Neural crest cell (in vitro differentiated cells): ENCODE measurements at regions not wholly inside any gene's neighbourhood (a gene's known extent, or its start where the extent isn't known, plus 50 kb on each side); places are given as distances from the start of the nearest gene placed in this dataset.

Experiments
- DNase-seq: peaks from one replicate; pipeline ENCODE4 v3.0.0; 2021; ENCODE audit warnings: low read depth, mixed read lengths, low spot score
- H3K27ac Mint-ChIP-seq: one replicate; pipeline ENCODE4 v1.8.0; 2021; ENCODE audit warnings: mild to moderate bottlenecking, mixed read lengths; ENCODE audit not compliant: unreplicated experiment
- H3K27me3 Mint-ChIP-seq: 2 replicates; pipeline ENCODE4 v1.8.0; 2021; ENCODE audit warnings: low read depth, mild to moderate bottlenecking, mixed read lengths
- H3K36me3 Mint-ChIP-seq: 2 replicates; pipeline ENCODE4 v1.8.0; 2021; ENCODE audit warnings: low read depth, mild to moderate bottlenecking, mixed read lengths
- H3K4me1 Mint-ChIP-seq: 2 replicates; pipeline ENCODE4 v1.8.0; 2021; ENCODE audit warnings: mixed read lengths
- H3K4me3 Mint-ChIP-seq: one replicate; pipeline ENCODE4 v1.8.0; 2021; ENCODE audit warnings: mild to moderate bottlenecking, mixed read lengths
- H3K9me3 Mint-ChIP-seq: 2 replicates; pipeline ENCODE4 v1.8.0; 2021; ENCODE audit warnings: mixed read lengths
- TF ChIP-seq, protein P1 (sequence below): fragments of 200-600 bp; sonication (generic); conservative IDR thresholded peaks from 2 replicates; pipeline ENCODE4 v1.5.0; 2021; ENCODE audit warnings: antibody characterized with exemption, mild to moderate bottlenecking

GRCh38 chr18:47547539-47548202 is 296.2 kb upstream of the SKOR2 start:
- H3K27ac Mint-ChIP-seq, result no peak overlapping the region
- DNase-seq, result no peak
- H3K9me3 Mint-ChIP-seq, result no peaks in the 10 kb centered on the region
- peaks cover 42% of the 10 kb centered on the region for H3K27me3 Mint-ChIP-seq
- no peaks in the 10 kb centered on the region for H3K36me3 Mint-ChIP-seq
- TF ChIP-seq, protein P1, sequence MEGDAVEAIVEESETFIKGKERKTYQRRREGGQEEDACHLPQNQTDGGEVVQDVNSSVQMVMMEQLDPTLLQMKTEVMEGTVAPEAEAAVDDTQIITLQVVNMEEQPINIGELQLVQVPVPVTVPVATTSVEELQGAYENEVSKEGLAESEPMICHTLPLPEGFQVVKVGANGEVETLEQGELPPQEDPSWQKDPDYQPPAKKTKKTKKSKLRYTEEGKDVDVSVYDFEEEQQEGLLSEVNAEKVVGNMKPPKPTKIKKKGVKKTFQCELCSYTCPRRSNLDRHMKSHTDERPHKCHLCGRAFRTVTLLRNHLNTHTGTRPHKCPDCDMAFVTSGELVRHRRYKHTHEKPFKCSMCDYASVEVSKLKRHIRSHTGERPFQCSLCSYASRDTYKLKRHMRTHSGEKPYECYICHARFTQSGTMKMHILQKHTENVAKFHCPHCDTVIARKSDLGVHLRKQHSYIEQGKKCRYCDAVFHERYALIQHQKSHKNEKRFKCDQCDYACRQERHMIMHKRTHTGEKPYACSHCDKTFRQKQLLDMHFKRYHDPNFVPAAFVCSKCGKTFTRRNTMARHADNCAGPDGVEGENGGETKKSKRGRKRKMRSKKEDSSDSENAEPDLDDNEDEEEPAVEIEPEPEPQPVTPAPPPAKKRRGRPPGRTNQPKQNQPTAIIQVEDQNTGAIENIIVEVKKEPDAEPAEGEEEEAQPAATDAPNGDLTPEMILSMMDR, result no peak
- H3K4me1 Mint-ChIP-seq, result no peaks in the 10 kb centered on the region
- H3K4me3 Mint-ChIP-seq, result no peak overlapping the region

- Mint-ChIP-seq H3K36me3 (no peaks in the 10 kb centered on the region), H3K27me3 (peaks cover 53% of the 10 kb centered on the region), H3K4me3 (no peak overlapping the region), H3K27ac (peak overlapping the region; percentile 9), H3K4me1 (no peaks in the 10 kb centered on the region), H3K9me3 (no peaks in the 10 kb centered on the region)
- TF ChIP-seq, protein P1, result no peak
- no peak for DNase-seq
Measured at GRCh38 chr18:47545613-47546012, 294.2 kb upstream of the SKOR2 start.

DNA sequence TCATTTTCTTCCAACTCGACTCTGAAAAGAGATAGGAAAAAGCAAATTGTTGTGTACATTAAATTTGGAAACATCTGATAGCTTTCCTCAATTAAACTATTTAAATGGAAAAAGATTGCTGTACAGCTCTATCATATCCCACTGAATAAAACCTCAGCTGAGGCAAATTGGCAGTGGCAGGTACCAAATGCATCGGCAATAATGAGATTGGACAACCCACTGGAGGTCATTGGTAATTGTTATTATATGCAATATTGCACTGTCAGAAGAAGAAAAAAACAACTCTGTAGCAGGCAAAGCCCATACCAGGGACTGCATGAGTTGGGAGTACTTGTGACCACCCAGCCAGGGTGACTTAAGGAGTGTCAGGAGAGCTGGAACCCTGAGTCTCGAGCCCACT is 291.6 kb upstream of the SKOR2 start:
- H3K9me3 Mint-ChIP-seq, result no peaks in the 10 kb centered on the region
- no peak overlapping the region for H3K27ac Mint-ChIP-seq
- H3K4me3 Mint-ChIP-seq, result no peak overlapping the region
- TF ChIP-seq, protein P1, result no peak
- peaks cover 75% of the 10 kb centered on the region for H3K27me3 Mint-ChIP-seq
- H3K4me1 Mint-ChIP-seq, result no peaks in the 10 kb centered on the region
- DNase-seq, result no peak
- H3K36me3 Mint-ChIP-seq, result peaks cover 2% of the 10 kb centered on the region

DNA sequence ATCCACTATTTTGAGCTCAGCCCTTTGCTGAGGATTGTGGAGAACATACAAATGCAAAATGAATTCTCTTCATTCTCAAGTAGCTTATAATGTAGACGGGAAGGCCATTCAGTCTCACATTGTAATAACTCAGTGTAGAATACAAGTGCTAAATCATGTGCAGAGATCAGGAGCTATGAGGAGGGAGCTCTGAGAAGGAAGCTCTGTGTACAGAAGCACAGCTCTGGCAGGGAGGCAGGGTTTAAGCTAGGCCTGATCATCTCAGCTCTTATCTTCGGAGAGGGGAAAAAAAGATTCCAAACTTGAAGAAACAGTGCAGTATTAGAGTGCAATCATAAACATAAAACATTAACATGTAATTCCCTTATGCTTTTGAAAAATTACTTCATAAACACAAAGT is 291.1 kb upstream of the SKOR2 start:
- DNase-seq, result no peak
- TF ChIP-seq, protein P1, result no peak
- no peaks in the 10 kb centered on the region for H3K9me3 Mint-ChIP-seq
- H3K4me3 Mint-ChIP-seq, result no peak overlapping the region
- peaks cover 2% of the 10 kb centered on the region for H3K36me3 Mint-ChIP-seq
- H3K27ac Mint-ChIP-seq, result no peak overlapping the region
- H3K27me3 Mint-ChIP-seq, result peaks cover 74% of the 10 kb centered on the region
- H3K4me1 Mint-ChIP-seq, result no peaks in the 10 kb centered on the region

GRCh38 chr18:47531717-47532116 is 280.3 kb upstream of the SKOR2 start:
- DNase-seq, result no peak
- no peaks in the 10 kb centered on the region for H3K4me1 Mint-ChIP-seq
- TF ChIP-seq, protein P1, result no peak
- no peak overlapping the region for H3K27ac Mint-ChIP-seq
- no peaks in the 10 kb centered on the region for H3K36me3 Mint-ChIP-seq
- no peak overlapping the region for H3K4me3 Mint-ChIP-seq
- H3K27me3 Mint-ChIP-seq, result peaks cover 31% of the 10 kb centered on the region
- no peaks in the 10 kb centered on the region for H3K9me3 Mint-ChIP-seq
